OCI-LY3 (cell line): ENCODE measurements at regions not wholly inside any gene's neighbourhood (a gene's known extent, or its start where the extent isn't known, plus 50 kb on each side); places are given as distances from the start of the nearest gene placed in this dataset.

Experiments
- CTCF ChIP-seq: fragments of 200-600, 300-600 bp; sonication (generic); IDR thresholded peaks from 2 replicates; pipeline ENCODE4 v1.5.1; 2014; ENCODE audit warnings: antibody characterized with exemption, low read length, low read depth
- EZH2phosphoT487 ChIP-seq: fragments of 200-600 bp; shearing (Covaris generic); IDR thresholded peaks from 2 replicates; pipeline ENCODE4 v1.6.1; 2018; ENCODE audit warnings: antibody characterized with exemption, mixed run types, low read depth

GRCh38 chr2:120653046-120653445 is 82.6 kb upstream of the GLI2 start:
- TF ChIP-seq CTCF: no peak
- TF ChIP-seq EZH2phosphoT487: no peak
